DND-41 (cell line): ENCODE measurements at regions not wholly inside any gene's neighbourhood (a gene's known extent, or its start where the extent isn't known, plus 50 kb on each side); places are given as distances from the start of the nearest gene placed in this dataset.
"Not testable (repeated sequence)": the region's sequence is repeated elsewhere in the genome, so short reads cannot be mapped to it uniquely, and the experiment has no call there.

ENCODE experiments used
- ATAC-seq: fragments of 200-7000 bp; cut with Tn5 transposase; 3 replicates; pipeline ENCODE4 v1.9.1; 2021; ENCODE audit warnings: low read depth; ENCODE audit not compliant: insufficient read depth
- DNase-seq: peaks from one replicate; pipeline ENCODE4 v3.0.0-alpha.2; 2020
- H2AFZ ChIP-seq: 2 replicates; pipeline ENCODE4 v1.6.0; 2012; ENCODE audit warnings: low read depth, low read length
- H3K27ac ChIP-seq: 2 replicates; pipeline ENCODE4 v1.5.1; 2012; ENCODE audit warnings: low read length, inconsistent platforms
- H3K27me3 ChIP-seq: fragments of 200-600 bp; sonication (generic); 2 replicates; pipeline ENCODE4 v1.6.0; 2012; ENCODE audit warnings: low read length, mild to moderate bottlenecking, inconsistent platforms; ENCODE audit not compliant: insufficient read depth, poor library complexity
- H3K36me3 ChIP-seq: 2 replicates; pipeline ENCODE4 v1.5.1; 2012; ENCODE audit warnings: low read length, inconsistent platforms; ENCODE audit not compliant: insufficient read depth
- H3K4me1 ChIP-seq: 2 replicates; pipeline ENCODE4 v1.5.1; 2012; ENCODE audit warnings: mild to moderate bottlenecking, low read length; ENCODE audit not compliant: insufficient read depth
- H3K4me2 ChIP-seq: 2 replicates; pipeline ENCODE4 v1.6.0; 2012; ENCODE audit warnings: mild to moderate bottlenecking, moderate library complexity, low read length, inconsistent platforms; ENCODE audit not compliant: insufficient read depth
- H3K4me3 ChIP-seq, 2 experiments: fragments of 200-600 bp in 1 of 2; shearing (Covaris generic) in 1 of 2; 2 replicates each; pipeline ENCODE4 v1.5.1; 2012 to 2016; ENCODE audit warnings: inconsistent platforms in 2 of 2, low read length in 2 of 2, mild to moderate bottlenecking in 2 of 2, low read depth in 1 of 2, moderate library complexity in 1 of 2
- H3K79me2 ChIP-seq: 2 replicates; pipeline ENCODE4 v1.6.0; 2012; ENCODE audit warnings: low read length, inconsistent platforms; ENCODE audit not compliant: insufficient read depth
- H3K9ac ChIP-seq: 2 replicates; pipeline ENCODE4 v1.6.0; 2012; ENCODE audit warnings: low read depth, mild to moderate bottlenecking, inconsistent platforms, low read length, moderate library complexity
- H3K9me3 ChIP-seq: 2 replicates; pipeline ENCODE4 v1.5.1; 2012; ENCODE audit warnings: low read length, moderate library complexity, mild to moderate bottlenecking, inconsistent platforms; ENCODE audit not compliant: insufficient read depth, severe bottlenecking
- H4K20me1 ChIP-seq: 2 replicates; pipeline ENCODE4 v1.6.0; 2012; ENCODE audit warnings: low read length; ENCODE audit not compliant: insufficient read depth
- CTCF ChIP-seq: IDR thresholded peaks from 2 replicates; pipeline ENCODE4 v1.5.1; 2012; ENCODE audit warnings: borderline replicate concordance, low read length, moderate library complexity, mild to moderate bottlenecking; ENCODE audit not compliant: poor library complexity, severe bottlenecking; ENCODE audit errors: extremely low read depth
- EZH2 ChIP-seq: IDR thresholded peaks from 3 replicates; pipeline ENCODE4 v1.6.1; 2012; ENCODE audit warnings: borderline replicate concordance, low read depth, mild to moderate bottlenecking, moderate library complexity, low read length, inconsistent platforms; ENCODE audit not compliant: severe bottlenecking

GRCh38 chr19:28118235-28118634 lies 1094.7 kb downstream of the UQCRFS1 start:
- no peak overlapping the region for H3K9ac ChIP-seq
- no peak overlapping the region for H3K4me2 ChIP-seq
- TF ChIP-seq EZH2 (no peak), CTCF (no peak)
- no peaks in the 10 kb centered on the region for H3K36me3 ChIP-seq
- H3K9me3 ChIP-seq, result no peaks in the 10 kb centered on the region
- no peaks in the 10 kb centered on the region for H3K79me2 ChIP-seq
- H3K4me3 ChIP-seq, result no peak overlapping the region
- H2AFZ ChIP-seq, result no peak overlapping the region
- DNase-seq, result no peak
- no peak for ATAC-seq
- H3K27me3 ChIP-seq, result no peaks in the 10 kb centered on the region
- no peak overlapping the region for H3K27ac ChIP-seq
- H3K4me1 ChIP-seq, result no peaks in the 10 kb centered on the region
- no peaks in the 10 kb centered on the region for H4K20me1 ChIP-seq

GRCh38 chr19:28117143-28117542 lies 1095.8 kb downstream of the UQCRFS1 start:
- Histone ChIP-seq H3K4me2 (no peak overlapping the region), H3K9ac (no peak overlapping the region), H3K9me3 (no peaks in the 10 kb centered on the region), H3K27me3 (no peaks in the 10 kb centered on the region), H3K79me2 (no peaks in the 10 kb centered on the region), H4K20me1 (no peaks in the 10 kb centered on the region), H3K36me3 (no peaks in the 10 kb centered on the region), H3K27ac (no peak overlapping the region), H3K4me1 (no peaks in the 10 kb centered on the region), H2AFZ (no peak overlapping the region), H3K4me3 (no peak overlapping the region)
- no peak for ATAC-seq
- no peak for TF ChIP-seq CTCF
- TF ChIP-seq EZH2, result no peak
- no peak for DNase-seq

DNA sequence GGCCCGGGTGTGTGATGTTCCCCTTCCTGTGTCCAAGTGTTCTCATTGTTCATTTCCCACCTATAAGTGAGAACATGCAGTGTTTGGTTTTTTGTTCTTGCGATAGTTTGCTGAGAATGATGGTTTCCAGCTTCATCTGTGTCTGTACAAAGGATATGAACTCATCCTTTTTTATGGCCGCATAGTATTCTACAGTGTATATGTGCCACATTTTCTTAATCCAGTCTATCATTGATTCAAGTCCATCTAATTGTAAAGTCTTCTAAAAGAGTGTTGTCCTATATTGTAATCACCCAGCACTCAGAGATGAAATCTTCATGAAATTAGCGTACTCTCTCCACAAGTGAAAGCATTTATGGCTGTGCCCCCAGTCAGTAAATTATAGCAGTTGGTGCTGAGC lies 1096.6 kb downstream of the UQCRFS1 start:
- not testable (repeated sequence) for DNase-seq, H2AFZ ChIP-seq, H3K4me1 ChIP-seq, H3K9me3 ChIP-seq, H4K20me1 ChIP-seq, H3K4me2 ChIP-seq, H3K4me3 ChIP-seq, H3K79me2 ChIP-seq, H3K36me3 ChIP-seq, H3K27ac ChIP-seq, ATAC-seq, H3K27me3 ChIP-seq, H3K9ac ChIP-seq

- Histone ChIP-seq H3K9me3 (no peaks in the 10 kb centered on the region), H4K20me1 (no peaks in the 10 kb centered on the region), H3K9ac (no peak overlapping the region), H3K4me2 (no peak overlapping the region), H3K4me3 (no peak overlapping the region), H3K36me3 (no peaks in the 10 kb centered on the region), H3K4me1 (no peaks in the 10 kb centered on the region), H3K27ac (no peak overlapping the region), H2AFZ (no peak overlapping the region), H3K79me2 (no peaks in the 10 kb centered on the region), H3K27me3 (peaks cover 15% of the 10 kb centered on the region)
- TF ChIP-seq CTCF (no peak), EZH2 (no peak)
- DNase-seq, result no peak
- ATAC-seq, result no peak
These were observed 1109.0 kb downstream of the UQCRFS1 start for GRCh38 chr19:28103921-28104320.

GRCh38 chr19:28084659-28085157 lies 1128.2 kb downstream of the UQCRFS1 start:
- H3K9me3 ChIP-seq, H3K36me3 ChIP-seq, H3K79me2 ChIP-seq, H4K20me1 ChIP-seq, H2AFZ ChIP-seq, ATAC-seq, H3K27ac ChIP-seq, H3K4me2 ChIP-seq, H3K27me3 ChIP-seq, H3K4me1 ChIP-seq, H3K4me3 ChIP-seq, H3K9ac ChIP-seq, DNase-seq: not testable (repeated sequence)
